ENCODE measurements at regions not wholly inside any gene's neighbourhood (a gene's known extent, or its start where the extent isn't known, plus 50 kb on each side); places are given as distances from the start of the nearest gene placed in this dataset.

- ChIA-PET CTCF (no interaction called here), POLR2A (no interaction called here)
- Mint-ChIP-seq H3K27me3 (no peaks in the 10 kb centered on the region), H3K4me3 (no peak overlapping the region), H3K27ac (no peak overlapping the region), H3K9me3 (peaks cover 16% of the 10 kb centered on the region), H3K4me1 (ENCODE audit: low read depth) (no peaks in the 10 kb centered on the region), H3K36me3 (ENCODE audit: low read depth) (no peaks in the 10 kb centered on the region)
- TF ChIP-seq CTCF (IDR thresholded peaks at IDR 0.05) = no peak
- H3K4me3 ChIP-seq (ENCODE audit: low read length) = no peak overlapping the region
- H3K27me3 ChIP-seq (ENCODE audit: control insufficient read depth in 1 of 2, insufficient read depth in 2 of 2, low read length in 2 of 2) = no peaks in the 10 kb centered on the region
- no peaks in the 10 kb centered on the region for H3K4me1 ChIP-seq (ENCODE audit: insufficient read depth, low read length)
- H3K9me3 ChIP-seq (ENCODE audit: control insufficient read depth in 1 of 2, insufficient read depth in 1 of 2, low read length in 2 of 2) = no peaks in the 10 kb centered on the region
- no peak overlapping the region for H3K27ac ChIP-seq (ENCODE audit: low read depth in 1 of 2, low read length in 2 of 2)
- intact Hi-C loops (cut with DNase I, micrococcal nuclease) = no loop called here
- ATAC-seq (ENCODE audit: poor library complexity) = no peak
- no peaks in the 10 kb centered on the region for H3K36me3 ChIP-seq (ENCODE audit: insufficient read depth, low read length)
- no peak for DNase-seq
Observed at GRCh38 chr13:64997438-64997837, 2232.7 kb downstream of the PCDH9 start.

GRCh38 chr13:64993514-64994164 lies 2236.5 kb downstream of the PCDH9 start:
- H3K9me3 Mint-ChIP-seq = peaks cover 19% of the 10 kb centered on the region
- H3K27me3 ChIP-seq (ENCODE audit: control insufficient read depth in 1 of 2, insufficient read depth in 2 of 2, low read length in 2 of 2) = no peaks in the 10 kb centered on the region
- no peaks in the 10 kb centered on the region for H3K27me3 Mint-ChIP-seq
- ChIA-PET POLR2A (interaction anchor here (0.6 kb wide), 1 partner anchor 290 kb away, joined by 4 read pairs; no protein-coding TSS in a partner anchor), CTCF (no interaction called here)
- H3K36me3 Mint-ChIP-seq (ENCODE audit: low read depth) = no peaks in the 10 kb centered on the region
- intact Hi-C loops (cut with DNase I, micrococcal nuclease) = no loop called here
- ATAC-seq (ENCODE audit: poor library complexity) (no peak), DNase-seq (no peak)
- H3K4me3 ChIP-seq (ENCODE audit: low read length) = no peak overlapping the region
- H3K27ac Mint-ChIP-seq = no peak overlapping the region
- H3K4me1 Mint-ChIP-seq (ENCODE audit: low read depth) = no peaks in the 10 kb centered on the region
- no peak overlapping the region for H3K4me3 Mint-ChIP-seq
- TF ChIP-seq CTCF (IDR thresholded peaks at IDR 0.05) = no peak
- no peaks in the 10 kb centered on the region for H3K36me3 ChIP-seq (ENCODE audit: insufficient read depth, low read length)
- no peaks in the 10 kb centered on the region for H3K9me3 ChIP-seq (ENCODE audit: control insufficient read depth in 1 of 2, insufficient read depth in 1 of 2, low read length in 2 of 2)
- H3K27ac ChIP-seq (ENCODE audit: low read depth in 1 of 2, low read length in 2 of 2) = no peak overlapping the region
- H3K4me1 ChIP-seq (ENCODE audit: insufficient read depth, low read length) = no peaks in the 10 kb centered on the region

- no peak overlapping the region for H3K4me3 ChIP-seq (ENCODE audit: low read length)
- TF ChIP-seq CTCF (IDR thresholded peaks at IDR 0.05) = no peak
- intact Hi-C loops (cut with DNase I, micrococcal nuclease) = no loop called here
- Mint-ChIP-seq H3K4me3 (no peak overlapping the region), H3K4me1 (ENCODE audit: low read depth) (no peaks in the 10 kb centered on the region), H3K36me3 (ENCODE audit: low read depth) (no peaks in the 10 kb centered on the region), H3K27me3 (no peaks in the 10 kb centered on the region), H3K27ac (no peak overlapping the region), H3K9me3 (peaks cover 17% of the 10 kb centered on the region)
- ATAC-seq (ENCODE audit: poor library complexity) (no peak), DNase-seq (no peak)
- H3K27ac ChIP-seq (ENCODE audit: low read depth in 1 of 2, low read length in 2 of 2) = no peak overlapping the region
- H3K4me1 ChIP-seq (ENCODE audit: insufficient read depth, low read length) = no peaks in the 10 kb centered on the region
- H3K27me3 ChIP-seq (ENCODE audit: control insufficient read depth in 1 of 2, insufficient read depth in 2 of 2, low read length in 2 of 2) = no peaks in the 10 kb centered on the region
- POLR2A ChIA-PET = no interaction called here
- no peaks in the 10 kb centered on the region for H3K36me3 ChIP-seq (ENCODE audit: insufficient read depth, low read length)
- CTCF ChIA-PET = no interaction called here
- H3K9me3 ChIP-seq (ENCODE audit: control insufficient read depth in 1 of 2, insufficient read depth in 1 of 2, low read length in 2 of 2) = no peaks in the 10 kb centered on the region
Observed at GRCh38 chr13:64992314-64992713, 2237.8 kb downstream of the PCDH9 start.
